ENCODE measurements at regions not wholly inside any gene's neighbourhood (a gene's known extent, or its start where the extent isn't known, plus 50 kb on each side); places are given as distances from the start of the nearest gene placed in this dataset.
"Not testable (repeated sequence)": the region's sequence is repeated elsewhere in the genome, so short reads cannot be mapped to it uniquely, and the experiment has no call there.

DNA sequence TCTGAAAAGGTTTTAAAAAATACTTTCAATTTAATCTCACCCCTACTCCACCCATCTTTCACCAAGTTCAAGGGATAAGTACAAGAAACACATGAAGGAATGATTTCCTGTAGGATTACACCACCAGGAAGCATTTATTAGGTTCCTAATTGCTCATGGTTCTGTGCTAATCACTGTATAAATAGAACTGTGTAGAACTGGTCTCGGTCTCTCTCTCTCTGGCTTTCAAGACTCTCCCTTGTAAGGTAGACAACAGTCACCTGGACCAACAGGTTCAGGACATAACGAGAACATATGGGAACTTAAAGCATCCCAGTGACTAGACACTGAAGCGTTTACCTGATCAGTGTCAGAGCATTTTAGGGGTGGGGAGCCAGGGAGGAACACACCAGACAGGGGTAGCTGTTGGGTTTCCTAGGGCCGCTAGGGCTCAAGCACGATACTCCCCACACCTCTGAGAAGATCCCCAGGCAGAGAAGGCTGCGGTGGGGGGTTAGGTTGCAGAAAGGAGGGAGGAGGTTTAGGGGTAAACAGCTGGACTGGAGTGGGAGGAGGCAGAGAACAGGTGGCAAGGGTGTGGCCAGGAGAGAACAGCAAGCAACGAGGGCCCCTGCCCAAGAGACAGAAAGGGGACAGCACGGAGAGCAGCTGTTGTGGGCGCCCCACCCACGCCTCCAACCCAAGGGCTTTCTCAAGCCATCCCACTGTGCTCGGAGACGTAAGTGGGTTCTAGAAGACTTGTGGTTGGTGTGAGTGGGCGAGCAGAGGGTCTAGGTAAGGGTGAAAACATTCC is 52.5 kb upstream of the USP6NL start:
- DNase-seq (ENCODE audit: low spot score) (no peak), ATAC-seq (ENCODE audit: insufficient number of reproducible peaks, low FRiP score, low read depth) (no peak)
- Histone ChIP-seq H3K4me3 (no peak overlapping the region), H3K36me3 (no peaks in the 10 kb centered on the region), H3K27me3 (replicated peaks; ENCODE audit: insufficient read depth) (no peaks in the 10 kb centered on the region), H3K27ac (no peak overlapping the region), H3K9me3 (no peaks in the 10 kb centered on the region), H3K4me1 (ENCODE audit: control insufficient read depth in 1 of 2, low read depth in 2 of 2) (no peaks in the 10 kb centered on the region)
- TF ChIP-seq, protein P1, sequence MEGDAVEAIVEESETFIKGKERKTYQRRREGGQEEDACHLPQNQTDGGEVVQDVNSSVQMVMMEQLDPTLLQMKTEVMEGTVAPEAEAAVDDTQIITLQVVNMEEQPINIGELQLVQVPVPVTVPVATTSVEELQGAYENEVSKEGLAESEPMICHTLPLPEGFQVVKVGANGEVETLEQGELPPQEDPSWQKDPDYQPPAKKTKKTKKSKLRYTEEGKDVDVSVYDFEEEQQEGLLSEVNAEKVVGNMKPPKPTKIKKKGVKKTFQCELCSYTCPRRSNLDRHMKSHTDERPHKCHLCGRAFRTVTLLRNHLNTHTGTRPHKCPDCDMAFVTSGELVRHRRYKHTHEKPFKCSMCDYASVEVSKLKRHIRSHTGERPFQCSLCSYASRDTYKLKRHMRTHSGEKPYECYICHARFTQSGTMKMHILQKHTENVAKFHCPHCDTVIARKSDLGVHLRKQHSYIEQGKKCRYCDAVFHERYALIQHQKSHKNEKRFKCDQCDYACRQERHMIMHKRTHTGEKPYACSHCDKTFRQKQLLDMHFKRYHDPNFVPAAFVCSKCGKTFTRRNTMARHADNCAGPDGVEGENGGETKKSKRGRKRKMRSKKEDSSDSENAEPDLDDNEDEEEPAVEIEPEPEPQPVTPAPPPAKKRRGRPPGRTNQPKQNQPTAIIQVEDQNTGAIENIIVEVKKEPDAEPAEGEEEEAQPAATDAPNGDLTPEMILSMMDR (IDR thresholded peaks at IDR 0.05): no peak

DNA sequence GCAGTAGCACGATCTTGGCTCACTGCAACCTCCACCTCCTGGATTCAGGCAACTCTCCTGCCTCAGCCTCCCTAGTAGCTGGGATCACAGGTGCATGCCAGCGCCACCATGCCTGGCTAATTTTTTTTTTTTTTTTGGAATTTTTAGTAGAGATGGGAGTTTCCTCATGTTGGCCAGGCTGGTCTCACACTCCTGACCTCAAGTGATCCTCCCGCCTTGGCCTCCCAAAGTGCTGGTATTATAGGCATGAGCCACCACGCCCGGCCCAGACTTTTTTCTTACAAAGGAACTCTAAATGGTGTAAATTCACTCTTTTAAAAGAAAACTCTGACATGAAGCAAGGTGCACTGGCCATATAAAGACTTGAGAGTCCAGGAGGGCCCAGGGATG is 51.7 kb upstream of the USP6NL start:
- not testable (repeated sequence) for DNase-seq (ENCODE audit: low spot score); H3K4me1 ChIP-seq (ENCODE audit: control insufficient read depth in 1 of 2, low read depth in 2 of 2); H3K4me3 ChIP-seq; ATAC-seq (ENCODE audit: insufficient number of reproducible peaks, low FRiP score, low read depth); H3K27me3 ChIP-seq (replicated peaks; ENCODE audit: insufficient read depth); H3K27ac ChIP-seq; H3K9me3 ChIP-seq; H3K36me3 ChIP-seq

GRCh38 chr10:11661441-11661840 is 50.0 kb upstream of the USP6NL start:
- Histone ChIP-seq H3K4me1 (ENCODE audit: control insufficient read depth in 1 of 2, low read depth in 2 of 2) (no peaks in the 10 kb centered on the region), H3K27ac (no peak overlapping the region), H3K4me3 (no peak overlapping the region), H3K36me3 (no peaks in the 10 kb centered on the region), H3K9me3 (no peaks in the 10 kb centered on the region), H3K27me3 (replicated peaks; ENCODE audit: insufficient read depth) (no peaks in the 10 kb centered on the region)
- TF ChIP-seq, protein P1 (IDR thresholded peaks at IDR 0.05): no peak
- DNase-seq (ENCODE audit: low spot score) (no peak), ATAC-seq (ENCODE audit: insufficient number of reproducible peaks, low FRiP score, low read depth) (no peak)

Data from thoracic aorta (tissue), 2 donors.